ENCODE measurements at regions not wholly inside any gene's neighbourhood (a gene's known extent, or its start where the extent isn't known, plus 50 kb on each side); places are given as distances from the start of the nearest gene placed in this dataset.

GRCh38 chr16:26680671-26681070, 386.1 kb upstream of the C16orf82 start:
- TF ChIP-seq CTCF (IDR thresholded peaks at IDR 0.05; ENCODE audit: borderline replicate concordance, extremely low read depth, low read length, poor library complexity, severe bottlenecking) (no peak), EZH2 (IDR thresholded peaks at IDR 0.05; ENCODE audit: borderline replicate concordance, low read depth, low read length, severe bottlenecking) (no peak)

Measured in DND-41 (cell line).